D721Med (cell line): ENCODE measurements at regions not wholly inside any gene's neighbourhood (a gene's known extent, or its start where the extent isn't known, plus 50 kb on each side); places are given as distances from the start of the nearest gene placed in this dataset.

Experiments used
- DNase-seq: peaks from one replicate; pipeline ENCODE4 v3.0.0; 2011; ENCODE audit warnings: low spot score; ENCODE audit not compliant: insufficient read length
- FAIRE-seq: peaks from 2 replicates; lab custom pipeline; 2011; peaks lifted over from hg19 to GRCh38; lab: Jason Lieb, UNC
- TF ChIP-seq, protein P1 (sequence below): IDR thresholded peaks from 2 replicates; pipeline ENCODE4 v1.5.1; 2012; ENCODE audit warnings: mild to moderate bottlenecking, control low read depth; ENCODE audit not compliant: insufficient read depth; ENCODE audit errors: missing control alignments

DNA sequence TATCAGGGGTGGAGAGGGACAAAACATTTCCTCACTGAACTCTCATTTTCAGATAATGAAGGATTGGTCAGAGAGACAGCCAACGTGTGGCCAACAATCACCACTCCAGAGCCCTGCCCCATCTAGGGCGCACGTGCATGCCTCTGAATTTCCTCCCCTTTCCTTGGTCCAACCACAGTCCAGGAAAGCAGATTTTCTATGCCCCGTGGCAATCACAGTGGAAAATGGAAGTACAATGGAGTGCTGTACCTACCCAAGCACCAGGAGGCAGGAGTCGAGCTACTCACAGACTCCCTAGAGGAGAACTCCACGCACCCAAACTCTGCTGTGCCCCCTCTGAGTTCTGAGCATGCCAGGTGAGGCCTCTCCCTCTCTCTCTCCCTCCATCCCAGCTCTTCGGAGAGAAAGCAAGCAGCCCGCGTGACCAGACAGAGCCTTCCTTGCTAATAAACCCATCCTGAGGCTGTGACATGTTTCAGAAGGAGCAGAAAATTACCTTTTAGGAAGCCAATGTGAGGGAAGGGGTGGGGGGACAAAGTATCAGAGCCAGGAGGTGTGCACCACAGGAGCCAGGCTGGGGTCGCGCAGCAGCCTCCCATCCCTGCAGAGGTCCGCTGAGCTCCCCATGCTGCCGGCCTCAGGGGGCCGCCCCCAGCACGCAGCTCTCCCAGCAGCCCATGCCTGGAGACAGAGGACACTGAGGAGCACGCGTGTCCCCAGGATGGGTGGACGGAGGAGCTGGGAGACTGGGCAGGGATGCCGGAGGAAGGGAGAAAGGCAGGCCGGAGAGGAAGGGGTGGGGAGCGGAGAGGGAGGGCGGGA lies 73.4 kb downstream of the PITPNM2 start:
- FAIRE-seq (no peak), DNase-seq (no peak)
- TF ChIP-seq, protein P1, sequence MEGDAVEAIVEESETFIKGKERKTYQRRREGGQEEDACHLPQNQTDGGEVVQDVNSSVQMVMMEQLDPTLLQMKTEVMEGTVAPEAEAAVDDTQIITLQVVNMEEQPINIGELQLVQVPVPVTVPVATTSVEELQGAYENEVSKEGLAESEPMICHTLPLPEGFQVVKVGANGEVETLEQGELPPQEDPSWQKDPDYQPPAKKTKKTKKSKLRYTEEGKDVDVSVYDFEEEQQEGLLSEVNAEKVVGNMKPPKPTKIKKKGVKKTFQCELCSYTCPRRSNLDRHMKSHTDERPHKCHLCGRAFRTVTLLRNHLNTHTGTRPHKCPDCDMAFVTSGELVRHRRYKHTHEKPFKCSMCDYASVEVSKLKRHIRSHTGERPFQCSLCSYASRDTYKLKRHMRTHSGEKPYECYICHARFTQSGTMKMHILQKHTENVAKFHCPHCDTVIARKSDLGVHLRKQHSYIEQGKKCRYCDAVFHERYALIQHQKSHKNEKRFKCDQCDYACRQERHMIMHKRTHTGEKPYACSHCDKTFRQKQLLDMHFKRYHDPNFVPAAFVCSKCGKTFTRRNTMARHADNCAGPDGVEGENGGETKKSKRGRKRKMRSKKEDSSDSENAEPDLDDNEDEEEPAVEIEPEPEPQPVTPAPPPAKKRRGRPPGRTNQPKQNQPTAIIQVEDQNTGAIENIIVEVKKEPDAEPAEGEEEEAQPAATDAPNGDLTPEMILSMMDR, result no peak

DNA sequence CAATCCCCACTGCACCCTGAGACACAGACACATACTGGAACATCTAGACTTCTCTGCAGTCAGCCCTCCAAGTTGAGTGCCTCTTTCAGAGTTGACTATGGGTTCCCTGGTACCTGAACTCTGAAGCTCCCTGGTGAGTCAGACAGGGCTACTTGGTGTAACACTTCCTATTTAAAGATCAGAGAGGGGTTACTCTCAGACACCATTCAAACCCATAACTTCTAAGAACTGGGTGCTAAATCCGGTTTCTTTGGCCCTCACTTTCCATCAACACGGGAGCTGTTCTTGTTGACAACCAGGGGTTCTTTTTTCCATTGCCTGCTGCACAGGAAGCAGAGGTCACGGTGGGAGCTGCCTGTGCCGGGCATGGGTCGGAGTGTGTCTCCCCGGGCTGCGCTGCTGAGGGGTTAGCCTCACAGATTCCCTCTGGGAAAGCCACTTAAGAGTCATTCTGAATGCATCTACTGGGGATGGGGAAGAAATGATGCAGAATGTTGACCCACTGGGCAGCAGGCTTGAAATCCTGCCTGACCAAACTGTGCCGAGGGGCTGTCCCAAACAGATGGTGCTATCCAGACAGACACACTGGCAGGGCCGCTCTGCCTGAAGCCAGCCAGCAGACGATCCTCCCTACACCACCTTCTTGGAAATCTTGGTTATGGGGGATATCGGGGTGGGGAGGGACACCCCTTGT lies 74.1 kb downstream of the PITPNM2 start:
- TF ChIP-seq, protein P1, result no peak
- DNase-seq (no peak), FAIRE-seq (no peak)

DNA sequence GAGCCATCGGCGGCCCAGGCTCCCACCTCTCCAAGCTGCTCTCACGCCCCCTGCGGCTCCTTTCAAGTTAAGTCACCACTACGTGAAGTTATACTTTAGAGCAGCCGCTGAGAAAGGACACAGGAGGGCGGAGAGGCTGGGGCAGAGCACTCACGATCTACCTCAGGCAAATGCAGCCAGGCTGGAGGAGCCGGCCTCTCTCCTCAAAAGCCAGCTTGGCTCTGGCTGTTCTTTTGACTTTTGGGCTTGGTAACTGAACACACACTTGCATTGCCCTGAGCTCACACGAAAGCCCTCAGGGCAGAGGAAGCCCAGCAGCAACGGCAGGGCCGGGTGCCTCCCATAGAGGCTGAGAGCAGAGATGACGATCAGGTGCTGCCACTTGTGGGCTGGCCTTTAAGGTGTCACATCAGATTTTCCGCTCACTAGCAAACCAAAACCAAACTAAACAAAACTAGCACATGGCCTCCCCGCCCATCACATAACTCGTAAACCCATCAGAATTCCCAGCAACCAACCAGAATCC lies 75.2 kb downstream of the PITPNM2 start:
- DNase-seq (no peak), FAIRE-seq (no peak)
- TF ChIP-seq, protein P1, result peak; percentile 30

DNA sequence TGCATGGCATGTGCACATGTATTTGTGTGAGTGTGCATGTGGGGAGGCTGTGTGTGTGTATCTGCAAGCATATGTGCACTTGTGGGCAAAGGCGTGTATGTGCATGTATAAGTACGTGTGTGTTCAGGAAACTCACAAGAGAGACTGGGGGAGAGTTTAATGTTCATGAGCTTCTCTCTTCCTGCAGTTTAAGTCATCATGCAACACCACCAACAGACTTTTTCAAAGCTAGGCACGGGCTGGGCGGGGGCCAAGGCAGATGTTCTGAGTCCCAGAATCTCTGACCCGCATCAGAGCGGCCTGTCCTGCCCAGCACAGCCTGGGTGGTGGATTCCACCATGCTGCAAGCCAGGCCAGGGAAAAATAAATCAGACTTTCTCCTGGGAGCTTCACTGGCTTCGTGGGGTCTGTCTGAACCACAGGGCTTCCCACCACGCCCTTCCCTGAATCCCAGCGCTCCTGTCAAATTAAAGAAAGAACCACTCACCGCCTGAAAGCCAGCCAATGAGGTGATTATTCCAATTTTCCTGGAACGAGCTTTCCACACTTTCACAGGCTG lies 75.7 kb downstream of the PITPNM2 start:
- TF ChIP-seq, protein P1, result no peak
- FAIRE-seq (no peak), DNase-seq (no peak)

DNA sequence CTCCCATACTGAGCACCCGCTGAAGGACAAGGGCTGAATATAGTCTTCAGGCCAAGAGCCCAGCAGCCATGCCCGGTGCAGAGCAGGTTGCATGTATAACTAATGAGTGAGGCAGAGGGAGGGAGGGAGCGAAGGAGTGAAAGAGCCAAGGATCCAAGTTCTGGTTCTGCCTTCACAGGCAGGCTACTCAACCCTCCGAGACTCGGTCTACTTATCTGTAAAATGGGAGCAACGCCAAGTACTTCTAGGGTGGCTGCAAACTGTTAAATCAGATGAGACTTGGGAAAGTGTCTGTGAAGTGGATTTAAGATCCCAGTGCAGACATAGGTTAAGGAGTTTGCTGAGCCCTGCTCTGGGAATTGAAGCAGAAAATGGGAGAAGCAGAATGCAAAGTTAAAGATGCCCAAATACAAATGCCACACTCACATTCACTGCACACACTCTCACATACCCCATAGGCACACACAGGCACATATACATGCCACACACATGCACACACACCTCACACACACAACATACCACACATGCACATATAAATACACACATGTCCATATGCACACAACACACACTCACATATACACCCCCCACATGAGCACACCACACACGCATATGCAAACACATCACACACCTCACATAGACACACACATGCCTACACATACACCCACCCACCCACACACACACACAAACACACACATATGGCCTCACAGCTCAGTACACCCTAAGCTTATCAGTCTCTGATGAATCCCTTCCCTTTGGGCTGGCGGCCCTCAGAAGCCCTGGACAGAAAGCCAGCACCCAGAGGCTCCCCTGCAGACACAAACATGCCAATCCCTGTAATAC lies 76.7 kb downstream of the PITPNM2 start:
- TF ChIP-seq, protein P1, result no peak
- no peak for DNase-seq
- no peak for FAIRE-seq

DNA sequence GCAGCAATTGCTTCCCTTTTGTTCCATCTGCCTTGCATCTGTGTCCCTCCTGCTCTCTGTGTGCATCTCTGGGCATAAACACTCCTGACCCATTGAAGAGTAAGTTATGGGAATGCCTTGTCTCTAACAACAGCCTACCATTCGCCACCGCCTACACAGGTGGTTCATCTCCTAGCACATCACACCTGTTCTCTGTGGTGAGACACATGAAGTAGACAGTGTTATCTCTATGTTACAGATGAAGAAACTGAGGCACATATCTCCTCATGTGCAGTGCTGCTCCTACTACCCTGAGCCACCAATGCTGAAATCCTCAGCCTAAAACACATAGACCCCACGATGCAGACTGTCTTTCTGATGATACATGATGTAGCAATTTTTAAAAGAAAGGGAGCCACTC lies 77.6 kb downstream of the PITPNM2 start:
- DNase-seq (no peak), FAIRE-seq (no peak)
- TF ChIP-seq, protein P1, result no peak
